ENCODE measurements at regions not wholly inside any gene's neighbourhood (a gene's known extent, or its start where the extent isn't known, plus 50 kb on each side); places are given as distances from the start of the nearest gene placed in this dataset.

- TF ChIP-seq HOMEZ (CRISPR knock-in tag; IDR thresholded peaks at IDR 0.05): no peak
Measured at GRCh38 chr6:110534731-110535492, 58.5 kb upstream of the SLC22A16 start (continued).

- DNase-seq (ENCODE audit: extremely low read depth in 1 of 4, low spot score in 3 of 4) (no peak), ATAC-seq (no peak), FAIRE-seq (no peak)
- in situ Hi-C loops (cut with MboI) (no loop called here), intact Hi-C loops (cut with micrococcal nuclease) (no loop called here)
- CTCF ChIA-PET (ENCODE audit: low intra/inter-chr PET ratio): interaction anchor here (0.6 kb wide), 1 partner anchor 724 kb away, joined by 3 read pairs; no protein-coding TSS in a partner anchor
- no peak for TF ChIP-seq SNAPC5 (CRISPR knock-in tag; IDR thresholded peaks at IDR 0.05)
- TF ChIP-seq ZNF507 (tag; conservative IDR thresholded peaks at IDR 0.05): no peak
- TF ChIP-seq, protein P1, sequence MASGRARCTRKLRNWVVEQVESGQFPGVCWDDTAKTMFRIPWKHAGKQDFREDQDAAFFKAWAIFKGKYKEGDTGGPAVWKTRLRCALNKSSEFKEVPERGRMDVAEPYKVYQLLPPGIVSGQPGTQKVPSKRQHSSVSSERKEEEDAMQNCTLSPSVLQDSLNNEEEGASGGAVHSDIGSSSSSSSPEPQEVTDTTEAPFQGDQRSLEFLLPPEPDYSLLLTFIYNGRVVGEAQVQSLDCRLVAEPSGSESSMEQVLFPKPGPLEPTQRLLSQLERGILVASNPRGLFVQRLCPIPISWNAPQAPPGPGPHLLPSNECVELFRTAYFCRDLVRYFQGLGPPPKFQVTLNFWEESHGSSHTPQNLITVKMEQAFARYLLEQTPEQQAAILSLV (tag; IDR thresholded peaks at IDR 0.05): no peak
- TF ChIP-seq BRCA1 (IDR thresholded peaks at IDR 0.05): no peak
- no peak for TF ChIP-seq BRCA1 (CRISPR knock-in tag; IDR thresholded peaks at IDR 0.05)
- TF ChIP-seq ZFX (CRISPR knock-in tag; IDR thresholded peaks at IDR 0.05): no peak
- TF ChIP-seq DNMT1 (IDR thresholded peaks at IDR 0.05): no peak
- no peak for TF ChIP-seq FOXJ3 (CRISPR knock-in tag; IDR thresholded peaks at IDR 0.05)
- TF ChIP-seq EHMT2 (IDR thresholded peaks at IDR 0.05): no peak
- no peak for TF ChIP-seq U2AF2 (optimal IDR thresholded peaks at IDR 0.05; ENCODE audit: low read depth, low read length)
- no peak for TF ChIP-seq ZBTB17 (CRISPR knock-in tag; IDR thresholded peaks at IDR 0.05)
- no peak for TF ChIP-seq ZNF586 (CRISPR knock-in tag; conservative IDR thresholded peaks at IDR 0.05)
- TF ChIP-seq PRPF4 (IDR thresholded peaks at IDR 0.05; ENCODE audit: insufficient read depth, low read depth, low read length, poor library complexity, severe bottlenecking): no peak
- no peak for TF ChIP-seq BCL6 (CRISPR knock-in tag; IDR thresholded peaks at IDR 0.05)
- no peak for TF ChIP-seq HSF4 (CRISPR knock-in tag; IDR thresholded peaks at IDR 0.05; ENCODE audit: borderline replicate concordance)
- WGBS (ENCODE audit: insufficient coverage, low coverage, missing lambda C conversion rate): 0% methylated on average over 1 of the region's 1 CpG
- Histone ChIP-seq H4K20me1 (replicated peaks; ENCODE audit: control insufficient read depth, insufficient read depth, low read length) (no peaks in the 10 kb centered on the region), H3K9me1 (ENCODE audit: control insufficient read depth, insufficient read depth, low read length) (no peaks in the 10 kb centered on the region), H3K9ac (ENCODE audit: insufficient read depth in 1 of 2, low read depth in 2 of 2, low read length in 2 of 2) (no peak overlapping the region), H3K27ac (ENCODE audit: extremely low read depth, low read depth, low read length) (no peak overlapping the region), H3K4me3 (no peak overlapping the region), H3K27me3 (ENCODE audit: control insufficient read depth in 2 of 2, insufficient read depth in 2 of 2, low read length in 2 of 2) (peaks cover 2 to 9% of the 10 kb centered on the region in 2 experiments; a peak in 3 of 5 replicates), H3K79me2 (ENCODE audit: control insufficient read depth, insufficient read depth, low read length) (no peaks in the 10 kb centered on the region), H3K4me2 (ENCODE audit: insufficient read depth, low read length) (no peak overlapping the region), H3K36me3 (ENCODE audit: control insufficient read depth, insufficient read depth, low read length) (no peaks in the 10 kb centered on the region), H2AFZ (ENCODE audit: low read depth, low read length) (no peak overlapping the region), H3K4me1 (replicated peaks in 1 of 2; ENCODE audit: control insufficient read depth in 2 of 2, insufficient read depth in 2 of 2, low read length in 2 of 2) (peaks cover 0 to 2% of the 10 kb centered on the region in 2 experiments; a peak in 2 of 5 replicates), H3K9me3 (replicated peaks; ENCODE audit: control insufficient read depth, insufficient read depth, low read depth, low read length) (no peaks in the 10 kb centered on the region)
- POLR2A ChIA-PET: no interaction called here
- BruUV-seq (replicated peaks): no TSS peak
Measured at GRCh38 chr6:110532431-110532830, 56.0 kb upstream of the SLC22A16 start.

Data from K562 (cell line).